DND-41 (cell line): ENCODE measurements at regions not wholly inside any gene's neighbourhood (a gene's known extent, or its start where the extent isn't known, plus 50 kb on each side); places are given as distances from the start of the nearest gene placed in this dataset.

Experiments
- ATAC-seq: fragments of 200-7000 bp; cut with Tn5 transposase; 3 replicates; pipeline ENCODE4 v1.9.1; 2021; ENCODE audit warnings: low read depth; ENCODE audit not compliant: insufficient read depth
- DNase-seq: peaks from one replicate; pipeline ENCODE4 v3.0.0-alpha.2; 2020
- H2AFZ ChIP-seq: 2 replicates; pipeline ENCODE4 v1.6.0; 2012; ENCODE audit warnings: low read depth, low read length
- H3K27ac ChIP-seq: 2 replicates; pipeline ENCODE4 v1.5.1; 2012; ENCODE audit warnings: low read length, inconsistent platforms
- H3K27me3 ChIP-seq: fragments of 200-600 bp; sonication (generic); 2 replicates; pipeline ENCODE4 v1.6.0; 2012; ENCODE audit warnings: low read length, mild to moderate bottlenecking, inconsistent platforms; ENCODE audit not compliant: insufficient read depth, poor library complexity
- H3K36me3 ChIP-seq: 2 replicates; pipeline ENCODE4 v1.5.1; 2012; ENCODE audit warnings: low read length, inconsistent platforms; ENCODE audit not compliant: insufficient read depth
- H3K4me1 ChIP-seq: 2 replicates; pipeline ENCODE4 v1.5.1; 2012; ENCODE audit warnings: mild to moderate bottlenecking, low read length; ENCODE audit not compliant: insufficient read depth
- H3K4me2 ChIP-seq: 2 replicates; pipeline ENCODE4 v1.6.0; 2012; ENCODE audit warnings: mild to moderate bottlenecking, moderate library complexity, low read length, inconsistent platforms; ENCODE audit not compliant: insufficient read depth
- H3K4me3 ChIP-seq, 2 experiments: fragments of 200-600 bp in 1 of 2; shearing (Covaris generic) in 1 of 2; 2 replicates each; pipeline ENCODE4 v1.5.1; 2012 to 2016; ENCODE audit warnings: inconsistent platforms in 2 of 2, low read length in 2 of 2, mild to moderate bottlenecking in 2 of 2, low read depth in 1 of 2, moderate library complexity in 1 of 2
- H3K79me2 ChIP-seq: 2 replicates; pipeline ENCODE4 v1.6.0; 2012; ENCODE audit warnings: low read length, inconsistent platforms; ENCODE audit not compliant: insufficient read depth
- H3K9ac ChIP-seq: 2 replicates; pipeline ENCODE4 v1.6.0; 2012; ENCODE audit warnings: low read depth, mild to moderate bottlenecking, inconsistent platforms, low read length, moderate library complexity
- H3K9me3 ChIP-seq: 2 replicates; pipeline ENCODE4 v1.5.1; 2012; ENCODE audit warnings: low read length, moderate library complexity, mild to moderate bottlenecking, inconsistent platforms; ENCODE audit not compliant: insufficient read depth, severe bottlenecking
- H4K20me1 ChIP-seq: 2 replicates; pipeline ENCODE4 v1.6.0; 2012; ENCODE audit warnings: low read length; ENCODE audit not compliant: insufficient read depth
- EZH2 ChIP-seq: IDR thresholded peaks from 3 replicates; pipeline ENCODE4 v1.6.1; 2012; ENCODE audit warnings: borderline replicate concordance, low read depth, mild to moderate bottlenecking, moderate library complexity, low read length, inconsistent platforms; ENCODE audit not compliant: severe bottlenecking
- TF ChIP-seq, protein P1 (sequence below): IDR thresholded peaks from 2 replicates; pipeline ENCODE4 v1.5.1; 2012; ENCODE audit warnings: borderline replicate concordance, low read length, moderate library complexity, mild to moderate bottlenecking; ENCODE audit not compliant: poor library complexity, severe bottlenecking; ENCODE audit errors: extremely low read depth

GRCh38 chr22:48112687-48113521 is 1350.5 kb downstream of the TBC1D22A start:
- no peak for DNase-seq
- H3K9ac ChIP-seq, result no peak overlapping the region
- ATAC-seq, result no peak
- no peaks in the 10 kb centered on the region for H3K27me3 ChIP-seq
- no peak for TF ChIP-seq EZH2
- TF ChIP-seq, protein P1, sequence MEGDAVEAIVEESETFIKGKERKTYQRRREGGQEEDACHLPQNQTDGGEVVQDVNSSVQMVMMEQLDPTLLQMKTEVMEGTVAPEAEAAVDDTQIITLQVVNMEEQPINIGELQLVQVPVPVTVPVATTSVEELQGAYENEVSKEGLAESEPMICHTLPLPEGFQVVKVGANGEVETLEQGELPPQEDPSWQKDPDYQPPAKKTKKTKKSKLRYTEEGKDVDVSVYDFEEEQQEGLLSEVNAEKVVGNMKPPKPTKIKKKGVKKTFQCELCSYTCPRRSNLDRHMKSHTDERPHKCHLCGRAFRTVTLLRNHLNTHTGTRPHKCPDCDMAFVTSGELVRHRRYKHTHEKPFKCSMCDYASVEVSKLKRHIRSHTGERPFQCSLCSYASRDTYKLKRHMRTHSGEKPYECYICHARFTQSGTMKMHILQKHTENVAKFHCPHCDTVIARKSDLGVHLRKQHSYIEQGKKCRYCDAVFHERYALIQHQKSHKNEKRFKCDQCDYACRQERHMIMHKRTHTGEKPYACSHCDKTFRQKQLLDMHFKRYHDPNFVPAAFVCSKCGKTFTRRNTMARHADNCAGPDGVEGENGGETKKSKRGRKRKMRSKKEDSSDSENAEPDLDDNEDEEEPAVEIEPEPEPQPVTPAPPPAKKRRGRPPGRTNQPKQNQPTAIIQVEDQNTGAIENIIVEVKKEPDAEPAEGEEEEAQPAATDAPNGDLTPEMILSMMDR, result no peak
- H3K79me2 ChIP-seq, result no peaks in the 10 kb centered on the region
- no peak overlapping the region for H3K27ac ChIP-seq
- no peak overlapping the region for H2AFZ ChIP-seq
- no peak overlapping the region for H3K4me3 ChIP-seq
- no peaks in the 10 kb centered on the region for H4K20me1 ChIP-seq
- peaks cover 12% of the 10 kb centered on the region for H3K9me3 ChIP-seq
- no peaks in the 10 kb centered on the region for H3K4me1 ChIP-seq
- no peaks in the 10 kb centered on the region for H3K36me3 ChIP-seq
- no peak overlapping the region for H3K4me2 ChIP-seq

GRCh38 chr22:48106715-48107259 is 1344.3 kb downstream of the TBC1D22A start:
- Histone ChIP-seq H3K27me3 (no peaks in the 10 kb centered on the region), H3K4me2 (no peak overlapping the region), H3K9ac (no peak overlapping the region), H4K20me1 (no peaks in the 10 kb centered on the region), H3K4me3 (no peak overlapping the region), H3K36me3 (no peaks in the 10 kb centered on the region), H3K27ac (no peak overlapping the region), H3K79me2 (no peaks in the 10 kb centered on the region), H3K9me3 (peaks cover 4% of the 10 kb centered on the region), H3K4me1 (peaks cover 6% of the 10 kb centered on the region), H2AFZ (no peak overlapping the region)
- no peak for TF ChIP-seq EZH2
- TF ChIP-seq, protein P1, result no peak
- no peak for ATAC-seq
- DNase-seq, result no peak

DNA sequence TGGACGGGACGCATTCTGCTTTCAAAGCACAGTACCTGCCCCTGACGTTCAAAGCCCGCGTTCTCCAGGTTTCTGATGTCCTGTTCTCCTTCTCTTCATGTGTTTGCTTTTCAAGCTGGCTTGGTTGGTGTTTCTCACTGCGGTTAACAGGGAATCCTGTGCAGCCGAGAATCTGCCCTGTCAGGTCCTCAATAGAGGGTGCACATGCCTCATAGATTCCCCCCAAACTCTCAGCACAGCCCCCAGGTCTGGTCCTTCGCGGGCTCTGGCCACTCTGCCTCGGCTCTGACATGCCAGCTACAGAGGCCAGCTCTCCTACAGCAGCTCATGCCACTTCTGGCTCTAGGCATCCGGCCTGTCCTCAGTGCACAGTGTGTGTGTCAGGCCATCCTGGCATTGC is 1343.8 kb downstream of the TBC1D22A start:
- H3K27me3 ChIP-seq, result no peaks in the 10 kb centered on the region
- peaks cover 5% of the 10 kb centered on the region; the same call in 1 of the 2 replicates for H3K79me2 ChIP-seq
- no peaks in the 10 kb centered on the region for H4K20me1 ChIP-seq
- H3K9ac ChIP-seq, result no peak overlapping the region
- H3K4me3 ChIP-seq, result no peak overlapping the region
- no peak for ATAC-seq
- no peak overlapping the region for H3K4me2 ChIP-seq
- peaks cover 4% of the 10 kb centered on the region for H3K9me3 ChIP-seq
- TF ChIP-seq, protein P1, result no peak
- no peak for TF ChIP-seq EZH2
- no peak for DNase-seq
- peaks cover 12% of the 10 kb centered on the region for H3K4me1 ChIP-seq
- H2AFZ ChIP-seq, result no peak overlapping the region
- H3K27ac ChIP-seq, result no peak overlapping the region
- H3K36me3 ChIP-seq, result no peaks in the 10 kb centered on the region
